CD4-positive, alpha-beta T cell treated with Interleukin-6 at 100 ng/mL for 8 hours (primary cell): ENCODE measurements at regions not wholly inside any gene's neighbourhood (a gene's known extent, or its start where the extent isn't known, plus 50 kb on each side); places are given as distances from the start of the nearest gene placed in this dataset.

ENCODE experiments used
- DNase-seq: peaks from one replicate; pipeline ENCODE4 v3.0.0-alpha.2; 2020; ENCODE audit warnings: mixed read lengths, low spot score

- no peak for DNase-seq
Measured at GRCh38 chr1:93744299-93744988, 62.8 kb upstream of the BCAR3 start.

- DNase-seq: no peak
Measured at GRCh38 chr1:93743465-93743864, 61.8 kb upstream of the BCAR3 start.

GRCh38 chr1:93740601-93741031 is 59.0 kb upstream of the BCAR3 start:
- DNase-seq: no peak

DNA sequence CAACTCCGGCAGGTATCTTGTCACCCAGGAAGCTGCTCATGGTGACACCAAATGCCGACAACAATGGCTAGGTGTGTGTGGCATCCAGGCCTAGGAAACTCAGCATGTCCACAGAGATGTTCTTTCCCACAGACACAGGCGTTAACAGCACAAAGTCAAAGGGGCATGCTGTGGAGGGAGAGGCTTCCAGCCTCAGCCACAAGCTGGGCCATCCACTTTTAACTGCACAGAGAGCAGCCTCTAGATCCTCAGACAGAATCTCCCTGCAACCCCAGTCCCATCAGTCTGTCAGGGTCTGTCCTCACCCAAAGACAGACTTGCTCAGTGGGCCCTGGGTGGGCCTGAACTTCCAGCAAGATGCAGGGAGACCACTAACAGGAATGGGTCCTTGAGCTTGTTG is 58.5 kb upstream of the BCAR3 start:
- no peak for DNase-seq

- no peak for DNase-seq
Measured at GRCh38 chr1:93739472-93739871, 57.8 kb upstream of the BCAR3 start.

DNA sequence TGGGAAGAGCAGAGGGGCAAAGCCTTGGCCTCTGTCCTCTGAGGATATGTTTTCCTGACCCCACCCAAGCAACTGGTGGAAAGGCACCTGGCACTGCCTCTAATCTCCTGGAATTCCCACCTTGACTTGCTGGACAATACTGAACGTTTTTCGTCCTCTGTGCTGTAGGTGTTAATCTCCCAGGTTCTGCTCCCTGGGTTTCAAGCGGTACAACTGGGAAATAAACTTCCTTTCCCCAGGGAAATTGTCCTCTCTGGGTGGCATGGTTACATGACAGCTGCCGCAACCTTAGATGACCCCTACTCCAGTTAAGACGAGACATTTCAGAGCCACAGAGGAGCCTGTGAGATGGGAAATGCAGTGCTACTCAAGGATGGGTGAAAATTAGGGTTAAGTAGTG is 57.3 kb upstream of the BCAR3 start:
- DNase-seq: no peak

DNA sequence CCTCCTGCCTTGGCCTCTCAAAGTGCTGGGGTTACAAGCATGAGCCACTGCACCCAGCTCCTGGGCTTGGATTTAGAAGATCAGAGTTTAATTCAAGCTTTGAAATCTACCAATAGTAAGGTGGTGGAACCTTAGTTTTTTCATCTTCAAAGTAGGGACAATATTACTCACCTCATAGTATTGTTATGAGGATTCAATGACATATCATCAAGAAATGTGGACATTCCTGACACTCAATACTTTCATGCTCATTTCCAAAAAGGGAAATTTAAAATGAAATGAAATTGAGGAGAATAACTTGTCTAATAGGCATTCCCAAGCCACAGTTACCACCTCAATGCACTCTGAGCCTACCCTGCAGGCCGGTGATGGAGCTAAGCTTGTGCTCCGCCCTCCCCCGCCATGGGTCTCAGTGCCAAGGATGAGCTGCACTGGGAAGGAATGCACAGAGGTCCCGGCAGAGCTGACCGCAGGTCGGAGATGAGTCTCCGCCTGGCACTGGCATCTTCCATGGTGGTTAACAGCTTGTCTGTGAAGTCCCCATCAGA is 56.5 kb upstream of the BCAR3 start:
- no peak for DNase-seq

DNA sequence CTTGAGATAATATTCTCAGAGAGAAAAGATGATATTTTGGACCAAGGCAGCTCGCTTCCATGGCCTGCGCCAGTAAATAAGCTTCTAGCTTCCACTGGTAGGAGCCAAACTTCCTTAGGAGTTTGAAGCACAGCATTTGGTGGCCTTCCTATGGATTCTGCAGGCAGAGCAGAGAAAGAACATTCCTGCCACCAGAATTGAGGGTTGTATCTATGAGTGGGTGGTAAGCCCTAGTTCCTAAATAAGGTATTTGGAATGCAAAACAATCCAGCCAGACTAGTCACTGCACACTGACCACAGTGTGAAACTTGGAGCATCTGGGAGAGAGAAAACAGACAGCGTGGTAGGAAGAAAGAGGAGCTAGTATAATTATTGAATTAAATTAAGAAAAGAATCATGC is 54.1 kb upstream of the BCAR3 start:
- DNase-seq: no peak

DNA sequence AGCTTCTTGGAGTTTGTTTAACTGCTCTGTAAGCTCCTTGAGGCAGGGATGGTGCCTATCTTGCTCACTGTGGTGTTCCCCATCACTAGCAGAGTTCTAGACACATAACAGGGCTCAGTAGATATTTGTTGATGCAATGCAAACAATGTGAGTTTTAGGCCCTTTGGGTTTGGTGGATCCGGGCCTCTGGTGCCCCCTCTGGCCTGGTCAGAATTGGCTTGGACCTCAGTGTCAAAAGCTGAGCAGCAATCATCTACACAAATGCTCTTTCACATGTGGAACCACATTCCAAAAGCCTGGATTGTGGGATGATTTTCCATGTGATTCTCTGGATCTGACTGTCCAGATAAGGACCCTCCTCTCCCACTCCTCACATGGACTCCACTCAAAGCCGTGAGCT is 53.4 kb upstream of the BCAR3 start:
- DNase-seq: no peak

GRCh38 chr1:93733340-93733739 is 51.7 kb upstream of the BCAR3 start:
- no peak for DNase-seq

GRCh38 chr1:93732514-93732913 is 50.9 kb upstream of the BCAR3 start:
- no peak for DNase-seq
